ENCODE measurements at regions not wholly inside any gene's neighbourhood (a gene's known extent, or its start where the extent isn't known, plus 50 kb on each side); places are given as distances from the start of the nearest gene placed in this dataset.

GRCh38 chr5:125189531-125189941, 443.1 kb upstream of the ZNF608 start:
- no peak for TF ChIP-seq CTCF (IDR thresholded peaks at IDR 0.05; ENCODE audit: low read depth, low read length)
- no peak for DNase-seq (ENCODE audit: extremely low read depth, low read depth)

GRCh38 chr5:125190232-125191087, 444.0 kb upstream of the ZNF608 start:
- DNase-seq (ENCODE audit: extremely low read depth, low read depth) = peak; percentile 41
- no peak for TF ChIP-seq CTCF (IDR thresholded peaks at IDR 0.05; ENCODE audit: low read depth, low read length)

GRCh38 chr5:125194883-125195282, 448.4 kb upstream of the ZNF608 start:
- no peak for TF ChIP-seq CTCF (IDR thresholded peaks at IDR 0.05; ENCODE audit: low read depth, low read length)
- DNase-seq (ENCODE audit: extremely low read depth, low read depth) = no peak

GRCh38 chr5:125196481-125197111, 450.2 kb upstream of the ZNF608 start:
- TF ChIP-seq CTCF (IDR thresholded peaks at IDR 0.05; ENCODE audit: low read depth, low read length) = no peak
- DNase-seq (ENCODE audit: extremely low read depth, low read depth) = no peak

GRCh38 chr5:125197321-125197720, 450.9 kb upstream of the ZNF608 start:
- no peak for DNase-seq (ENCODE audit: extremely low read depth, low read depth)
- TF ChIP-seq CTCF (IDR thresholded peaks at IDR 0.05; ENCODE audit: low read depth, low read length) = no peak

GRCh38 chr5:125198270-125198974, 452.0 kb upstream of the ZNF608 start:
- peak; percentile 84 for DNase-seq (ENCODE audit: extremely low read depth, low read depth)
- no peak for TF ChIP-seq CTCF (IDR thresholded peaks at IDR 0.05; ENCODE audit: low read depth, low read length)

- no peak for DNase-seq (ENCODE audit: extremely low read depth, low read depth)
- no peak for TF ChIP-seq CTCF (IDR thresholded peaks at IDR 0.05; ENCODE audit: low read depth, low read length)
These were observed 452.9 kb upstream of the ZNF608 start for GRCh38 chr5:125199373-125199772.

All from AG09319 (cell line).